Astrocyte (in vitro differentiated cells and primary cell): ENCODE measurements at regions not wholly inside any gene's neighbourhood (a gene's known extent, or its start where the extent isn't known, plus 50 kb on each side); places are given as distances from the start of the nearest gene placed in this dataset.

Source experiments
- CTCF ChIP-seq: IDR thresholded peaks from 2 replicates; pipeline ENCODE4 v1.5.1; 2011; ENCODE audit warnings: low read depth, mild to moderate bottlenecking, inconsistent platforms, low read length, moderate library complexity; ENCODE audit not compliant: insufficient read depth
- EZH2 ChIP-seq: IDR thresholded peaks from 2 replicates; pipeline ENCODE4 v1.6.1; 2012; ENCODE audit warnings: mild to moderate bottlenecking, low read length, inconsistent platforms; ENCODE audit not compliant: insufficient read depth

GRCh38 chr12:127414636-127415035, 852.3 kb upstream of the TMEM132C start:
- TF ChIP-seq CTCF, result no peak
- TF ChIP-seq EZH2, result no peak
